Muscle of arm (tissue), 1 donor: ENCODE measurements at regions not wholly inside any gene's neighbourhood (a gene's known extent, or its start where the extent isn't known, plus 50 kb on each side); places are given as distances from the start of the nearest gene placed in this dataset.
A peak's percentile ranks its signal among the peaks of the same experiment; 100 is the strongest.
"Not testable (repeated sequence)": the region's sequence is repeated elsewhere in the genome, so short reads cannot be mapped to it uniquely, and the experiment has no call there.

Experiments
- DNase-seq: peaks from one replicate; pipeline ENCODE4 v3.0.0-alpha.2; 2013

GRCh38 chr7:69309601-69310000, 288.7 kb upstream of the AUTS2 start:
- DNase-seq = no peak

- no peak for DNase-seq
These were observed 286.8 kb upstream of the AUTS2 start for GRCh38 chr7:69311489-69311888.

- DNase-seq = not testable (repeated sequence)
These were observed 284.4 kb upstream of the AUTS2 start for GRCh38 chr7:69313852-69314251.

- no peak for DNase-seq
These were observed 279.5 kb upstream of the AUTS2 start for GRCh38 chr7:69318794-69319193.

GRCh38 chr7:69328516-69328915, 269.8 kb upstream of the AUTS2 start:
- DNase-seq = no peak

- DNase-seq = no peak
These were observed 263.6 kb upstream of the AUTS2 start for GRCh38 chr7:69334701-69335100.

- DNase-seq = no peak
These were observed 262.9 kb upstream of the AUTS2 start for GRCh38 chr7:69335331-69335730.

- no peak for DNase-seq
These were observed 261.3 kb upstream of the AUTS2 start for GRCh38 chr7:69336976-69337375.

GRCh38 chr7:69338144-69338543, 260.1 kb upstream of the AUTS2 start:
- no peak for DNase-seq

- DNase-seq = no peak
These were observed 257.0 kb upstream of the AUTS2 start for GRCh38 chr7:69341288-69341687.

GRCh38 chr7:69342154-69342884, 256.0 kb upstream of the AUTS2 start:
- DNase-seq = no peak

GRCh38 chr7:69349291-69349690, 249.0 kb upstream of the AUTS2 start:
- no peak for DNase-seq

GRCh38 chr7:69358163-69358821, 240.0 kb upstream of the AUTS2 start:
- no peak for DNase-seq

- no peak for DNase-seq
These were observed 239.1 kb upstream of the AUTS2 start for GRCh38 chr7:69359003-69359700.

GRCh38 chr7:69360913-69361312, 237.4 kb upstream of the AUTS2 start:
- DNase-seq = no peak

- DNase-seq = no peak
These were observed 235.1 kb upstream of the AUTS2 start for GRCh38 chr7:69363136-69363535.

GRCh38 chr7:69364813-69365643, 233.2 kb upstream of the AUTS2 start:
- DNase-seq = peak; percentile 63

- peak; percentile 78 for DNase-seq
These were observed 232.6 kb upstream of the AUTS2 start for GRCh38 chr7:69365651-69366192.

GRCh38 chr7:69367780-69368179, 230.5 kb upstream of the AUTS2 start:
- DNase-seq = peak; percentile 61

GRCh38 chr7:69373171-69374043, 224.9 kb upstream of the AUTS2 start:
- no peak for DNase-seq

- peak; percentile 61 for DNase-seq
These were observed 224.2 kb upstream of the AUTS2 start for GRCh38 chr7:69374044-69374425.
